ENCODE measurements at regions not wholly inside any gene's neighbourhood (a gene's known extent, or its start where the extent isn't known, plus 50 kb on each side); places are given as distances from the start of the nearest gene placed in this dataset.

GRCh38 chr20:12113468-12114371 is 196.0 kb downstream of the BTBD3 start:
- TF ChIP-seq GATA2 (IDR thresholded peaks at IDR 0.05; ENCODE audit: low read depth, low read length) (no peak), GATA3 (IDR thresholded peaks at IDR 0.05; ENCODE audit: low read depth, low read length) (no peak)

Data from SH-SY5Y (cell line).